GM10266 (cell line): ENCODE measurements at regions not wholly inside any gene's neighbourhood (a gene's known extent, or its start where the extent isn't known, plus 50 kb on each side); places are given as distances from the start of the nearest gene placed in this dataset.

Experiments used
- DNase-seq: peaks from one replicate; pipeline ENCODE4 v3.0.0; 2012; ENCODE audit errors: extremely low spot score
- CTCF ChIP-seq: IDR thresholded peaks from 2 replicates; pipeline ENCODE4 v1.5.1; 2012; ENCODE audit warnings: mild to moderate bottlenecking, low read depth; ENCODE audit not compliant: control insufficient read depth, insufficient read depth; ENCODE audit errors: missing control alignments

GRCh38 chr3:107881509-107881908 is 209.3 kb downstream of the CD47 start:
- DNase-seq, result no peak
- no peak for TF ChIP-seq CTCF

- TF ChIP-seq CTCF, result no peak
- no peak for DNase-seq
These were observed 210.1 kb downstream of the CD47 start for GRCh38 chr3:107880702-107881101.

- no peak for TF ChIP-seq CTCF
- no peak for DNase-seq
These were observed 212.9 kb downstream of the CD47 start for GRCh38 chr3:107877936-107878335.

GRCh38 chr3:107870943-107871638 is 219.7 kb downstream of the CD47 start:
- DNase-seq, result no peak
- TF ChIP-seq CTCF, result no peak

- no peak for DNase-seq
- TF ChIP-seq CTCF, result no peak
These were observed 220.7 kb downstream of the CD47 start for GRCh38 chr3:107870096-107870495.

GRCh38 chr3:107868449-107868848 is 222.4 kb downstream of the CD47 start:
- no peak for DNase-seq
- TF ChIP-seq CTCF, result no peak

GRCh38 chr3:107861904-107862303 is 228.9 kb downstream of the CD47 start:
- no peak for DNase-seq
- TF ChIP-seq CTCF, result no peak
